ENCODE measurements at regions not wholly inside any gene's neighbourhood (a gene's known extent, or its start where the extent isn't known, plus 50 kb on each side); places are given as distances from the start of the nearest gene placed in this dataset.

DNA sequence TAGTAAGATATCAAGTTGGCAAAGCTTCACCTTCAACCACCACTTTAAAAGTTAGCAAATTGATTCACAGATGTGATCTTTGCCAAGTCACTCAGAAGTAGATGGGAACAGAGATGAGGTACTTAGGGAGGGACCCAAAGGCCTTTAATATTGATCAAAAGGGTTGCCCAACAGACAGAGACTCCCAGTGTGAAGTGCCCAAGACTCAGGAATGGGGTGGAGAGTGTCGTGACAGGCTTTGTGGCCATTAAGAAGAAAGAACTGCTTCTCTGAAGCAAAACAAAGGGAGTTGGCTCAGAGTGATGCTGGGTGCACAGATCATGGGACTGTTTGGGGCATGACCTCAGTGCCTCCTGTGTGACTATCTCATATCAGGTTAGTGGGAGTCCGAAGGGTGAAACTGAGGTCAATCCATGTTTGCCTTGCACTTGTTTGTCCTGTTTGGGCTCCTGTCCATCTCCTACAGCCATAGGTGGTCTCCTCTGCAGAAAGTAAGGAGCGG is 132.3 kb downstream of the APIP start:
- TF ChIP-seq POLR2A (IDR thresholded peaks at IDR 0.05; ENCODE audit: control extremely low read depth in 1 of 2, low read depth in 2 of 2, low read length in 2 of 2): no peak
- TF ChIP-seq TAF7 (optimal IDR thresholded peaks at IDR 0.05; ENCODE audit: borderline replicate concordance, low read depth, low read length): no peak
- TF ChIP-seq NRF1 (IDR thresholded peaks at IDR 0.05; ENCODE audit: low read depth, low read length): no peak
- TF ChIP-seq, protein P1, sequence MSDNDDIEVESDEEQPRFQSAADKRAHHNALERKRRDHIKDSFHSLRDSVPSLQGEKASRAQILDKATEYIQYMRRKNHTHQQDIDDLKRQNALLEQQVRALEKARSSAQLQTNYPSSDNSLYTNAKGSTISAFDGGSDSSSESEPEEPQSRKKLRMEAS (IDR thresholded peaks at IDR 0.05): no peak
- TF ChIP-seq, protein P2, sequence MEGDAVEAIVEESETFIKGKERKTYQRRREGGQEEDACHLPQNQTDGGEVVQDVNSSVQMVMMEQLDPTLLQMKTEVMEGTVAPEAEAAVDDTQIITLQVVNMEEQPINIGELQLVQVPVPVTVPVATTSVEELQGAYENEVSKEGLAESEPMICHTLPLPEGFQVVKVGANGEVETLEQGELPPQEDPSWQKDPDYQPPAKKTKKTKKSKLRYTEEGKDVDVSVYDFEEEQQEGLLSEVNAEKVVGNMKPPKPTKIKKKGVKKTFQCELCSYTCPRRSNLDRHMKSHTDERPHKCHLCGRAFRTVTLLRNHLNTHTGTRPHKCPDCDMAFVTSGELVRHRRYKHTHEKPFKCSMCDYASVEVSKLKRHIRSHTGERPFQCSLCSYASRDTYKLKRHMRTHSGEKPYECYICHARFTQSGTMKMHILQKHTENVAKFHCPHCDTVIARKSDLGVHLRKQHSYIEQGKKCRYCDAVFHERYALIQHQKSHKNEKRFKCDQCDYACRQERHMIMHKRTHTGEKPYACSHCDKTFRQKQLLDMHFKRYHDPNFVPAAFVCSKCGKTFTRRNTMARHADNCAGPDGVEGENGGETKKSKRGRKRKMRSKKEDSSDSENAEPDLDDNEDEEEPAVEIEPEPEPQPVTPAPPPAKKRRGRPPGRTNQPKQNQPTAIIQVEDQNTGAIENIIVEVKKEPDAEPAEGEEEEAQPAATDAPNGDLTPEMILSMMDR (IDR thresholded peaks at IDR 0.05; ENCODE audit: control extremely low read depth in 1 of 3, insufficient read depth in 1 of 3, low read depth in 1 of 3, low read length in 3 of 3): no peak
- TF ChIP-seq EZH2 (IDR thresholded peaks at IDR 0.05; ENCODE audit: low read depth, low read length, severe bottlenecking): no peak
- TF ChIP-seq SAP30 (IDR thresholded peaks at IDR 0.05; ENCODE audit: insufficient read depth, insufficient replicate concordance, low read length): no peak
- no peak for TF ChIP-seq MAFK (IDR thresholded peaks at IDR 0.05; ENCODE audit: low read depth, low read length)
- TF ChIP-seq SUZ12 (IDR thresholded peaks at IDR 0.05; ENCODE audit: low read length): no peak
- TF ChIP-seq, protein P3, sequence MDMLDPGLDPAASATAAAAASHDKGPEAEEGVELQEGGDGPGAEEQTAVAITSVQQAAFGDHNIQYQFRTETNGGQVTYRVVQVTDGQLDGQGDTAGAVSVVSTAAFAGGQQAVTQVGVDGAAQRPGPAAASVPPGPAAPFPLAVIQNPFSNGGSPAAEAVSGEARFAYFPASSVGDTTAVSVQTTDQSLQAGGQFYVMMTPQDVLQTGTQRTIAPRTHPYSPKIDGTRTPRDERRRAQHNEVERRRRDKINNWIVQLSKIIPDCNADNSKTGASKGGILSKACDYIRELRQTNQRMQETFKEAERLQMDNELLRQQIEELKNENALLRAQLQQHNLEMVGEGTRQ (IDR thresholded peaks at IDR 0.05; ENCODE audit: low read length): no peak
- no peak for TF ChIP-seq CHD2 (IDR thresholded peaks at IDR 0.05; ENCODE audit: low read length)
- no peak for TF ChIP-seq HDAC2 (IDR thresholded peaks at IDR 0.05; ENCODE audit: borderline replicate concordance in 1 of 2, low read depth in 2 of 2, low read length in 2 of 2)
- TF ChIP-seq CBX8 (IDR thresholded peaks at IDR 0.05; ENCODE audit: borderline replicate concordance, low read depth, low read length): no peak

Measured in H1 (cell line).